C4-2B (cell line): ENCODE measurements at regions not wholly inside any gene's neighbourhood (a gene's known extent, or its start where the extent isn't known, plus 50 kb on each side); places are given as distances from the start of the nearest gene placed in this dataset.

Source experiments
- CTCF ChIP-seq: fragments of 450-650 bp; conservative IDR thresholded peaks from 2 replicates; pipeline ENCODE4 v1.5.1; 2017; ENCODE audit warnings: mild to moderate bottlenecking
- ZFX ChIP-seq: fragments of 450-650 bp; IDR thresholded peaks from 2 replicates; pipeline ENCODE4 v1.6.1; 2017

GRCh38 chr13:89238496-89238895 is 1567.3 kb downstream of the SLITRK5 start:
- TF ChIP-seq CTCF (no peak), ZFX (no peak)
